Brain microvascular endothelial cell (primary cell): ENCODE measurements at regions not wholly inside any gene's neighbourhood (a gene's known extent, or its start where the extent isn't known, plus 50 kb on each side); places are given as distances from the start of the nearest gene placed in this dataset.

Experiments
- DNase-seq: peaks from one replicate; pipeline ENCODE4 v3.0.0-alpha.2; 2020
- H3K27ac ChIP-seq: fragments of 250-450 bp; sonication (Bioruptor Pico); 2 replicates; pipeline ENCODE4 v1.5.1; 2020; ENCODE audit warnings: mild to moderate bottlenecking, moderate library complexity
- H3K27me3 ChIP-seq: fragments of 250-450 bp; sonication (Bioruptor Pico); replicated peaks from 2 replicates; pipeline ENCODE4 v1.5.1; 2020; ENCODE audit warnings: mild to moderate bottlenecking
- H3K36me3 ChIP-seq: fragments of 250-450 bp; sonication (Bioruptor Pico); replicated peaks from 2 replicates; pipeline ENCODE4 v1.5.1; 2020; ENCODE audit warnings: mild to moderate bottlenecking
- H3K4me3 ChIP-seq: 2 replicates; pipeline ENCODE4 v1.5.1; 2011; ENCODE audit warnings: low read depth, mild to moderate bottlenecking, control low read depth, low read length, moderate library complexity
- CTCF ChIP-seq: IDR thresholded peaks from 2 replicates; pipeline ENCODE4 v1.5.1; 2011; ENCODE audit warnings: low read depth, mild to moderate bottlenecking, moderate library complexity, low read length, control low read depth, inconsistent platforms; ENCODE audit errors: missing control alignments
- in situ Hi-C: cut with HindIII; loops from 2 replicates; pipeline ENCODE4 v1.10.0; 2017; ENCODE audit warnings: low sequenced_read_pairs, low pct_ligation_motif_present

GRCh38 chr10:130335336-130335735 lies 199.1 kb downstream of the GLRX3 start:
- TF ChIP-seq CTCF, result no peak
- no peak overlapping the region for H3K27ac ChIP-seq
- no peak for DNase-seq
- H3K36me3 ChIP-seq, result no peaks in the 10 kb centered on the region
- no peak overlapping the region for H3K4me3 ChIP-seq
- H3K27me3 ChIP-seq, result no peaks in the 10 kb centered on the region
- in situ Hi-C loops, result no loop called here

GRCh38 chr10:130336617-130337304 lies 200.6 kb downstream of the GLRX3 start:
- Histone ChIP-seq H3K27ac (no peak overlapping the region), H3K27me3 (no peaks in the 10 kb centered on the region), H3K4me3 (no peak overlapping the region), H3K36me3 (no peaks in the 10 kb centered on the region)
- in situ Hi-C loops, result no loop called here
- TF ChIP-seq CTCF, result no peak
- DNase-seq, result no peak

DNA sequence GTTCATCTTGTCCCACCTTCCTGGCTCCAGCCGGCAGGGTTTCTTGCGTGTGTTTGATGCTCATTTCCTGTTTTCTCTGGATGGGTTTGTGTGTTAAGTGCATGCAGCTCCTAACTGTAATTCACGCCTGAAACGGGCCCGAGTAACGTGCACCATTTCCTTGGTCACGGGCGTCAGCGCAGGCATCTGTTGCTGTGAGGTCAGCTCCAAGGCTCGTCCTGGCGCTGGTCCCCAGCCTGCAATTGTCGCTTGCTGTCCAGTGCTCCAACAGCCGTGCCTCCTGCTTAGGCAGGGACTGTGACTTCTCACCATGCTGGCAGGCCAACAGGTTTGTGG lies 201.1 kb downstream of the GLRX3 start:
- DNase-seq, result no peak
- in situ Hi-C loops, result no loop called here
- H3K27me3 ChIP-seq, result no peaks in the 10 kb centered on the region

DNA sequence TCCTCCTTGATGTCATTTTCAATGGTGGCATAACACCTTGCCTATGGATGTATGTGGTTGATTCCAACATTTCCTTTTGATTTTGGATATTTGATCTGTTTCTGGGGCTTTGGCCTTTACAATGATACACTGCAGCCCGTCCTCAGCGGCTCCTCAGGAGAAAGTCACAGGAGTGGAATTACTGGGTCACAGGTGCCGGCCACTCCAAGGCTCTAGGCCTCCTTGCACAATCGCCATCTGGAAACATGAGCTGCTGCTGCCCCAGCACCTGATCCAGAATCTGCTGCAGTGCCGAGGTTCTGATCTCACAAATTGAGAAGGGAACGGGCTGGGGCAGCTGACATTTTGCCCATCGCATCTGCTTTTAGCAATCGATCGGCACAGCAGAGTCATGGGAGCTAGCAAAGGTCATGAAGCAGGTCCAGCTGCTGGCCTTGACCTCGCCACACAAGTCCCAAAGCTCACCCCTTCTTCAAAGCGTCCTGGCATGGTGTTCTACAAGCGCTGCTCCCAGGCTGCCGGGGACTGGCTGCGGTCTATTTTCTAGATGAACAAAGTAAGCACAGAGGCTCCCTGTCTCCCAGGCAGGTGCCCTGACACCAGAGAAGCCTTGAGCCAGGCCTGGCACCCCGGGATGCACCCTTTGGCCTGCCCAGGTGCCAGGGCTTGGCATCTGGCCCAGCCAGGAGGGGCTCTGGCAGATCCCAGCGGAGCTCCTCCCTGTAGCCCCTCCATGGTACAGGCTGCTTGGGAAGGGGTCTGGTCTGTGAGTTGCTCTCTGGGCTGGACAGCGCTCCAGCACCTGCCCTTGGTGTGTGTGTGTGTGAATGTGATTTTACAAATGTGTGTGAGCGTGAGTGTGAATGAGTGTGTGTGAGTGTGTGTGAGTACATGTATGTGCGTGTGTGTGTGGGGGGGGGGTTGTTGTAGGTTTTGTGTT lies 201.8 kb downstream of the GLRX3 start:
- no peak for TF ChIP-seq CTCF
- no peak overlapping the region for H3K4me3 ChIP-seq
- no peaks in the 10 kb centered on the region for H3K27me3 ChIP-seq
- H3K27ac ChIP-seq, result no peak overlapping the region
- DNase-seq, result no peak
- H3K36me3 ChIP-seq, result no peaks in the 10 kb centered on the region
- in situ Hi-C loops, result no loop called here

More for the DNA sequence above, 201.1 kb downstream of the GLRX3 start:
- TF ChIP-seq CTCF, result no peak
- no peak overlapping the region for H3K4me3 ChIP-seq
- H3K27ac ChIP-seq, result no peak overlapping the region
- no peaks in the 10 kb centered on the region for H3K36me3 ChIP-seq

GRCh38 chr10:130338636-130339024 lies 202.4 kb downstream of the GLRX3 start:
- Histone ChIP-seq H3K27me3 (no peaks in the 10 kb centered on the region), H3K27ac (no peak overlapping the region), H3K36me3 (no peaks in the 10 kb centered on the region), H3K4me3 (no peak overlapping the region)
- in situ Hi-C loops, result no loop called here
- DNase-seq, result no peak
- no peak for TF ChIP-seq CTCF
